Activated CD4-positive, alpha-beta T cell treated with anti-CD3 and anti-CD28 coated beads, Interleukin-2, amount 50 U/mL, for 24 hours (primary cell): ENCODE measurements at regions not wholly inside any gene's neighbourhood (a gene's known extent, or its start where the extent isn't known, plus 50 kb on each side); places are given as distances from the start of the nearest gene placed in this dataset.

ENCODE experiments used
- DNase-seq, 2 donors: peaks; one replicate each; pipeline ENCODE4 v3.0.0-alpha.2; 2020; ENCODE audit warnings: low read depth in 1 of 2, low spot score in 1 of 2

DNA sequence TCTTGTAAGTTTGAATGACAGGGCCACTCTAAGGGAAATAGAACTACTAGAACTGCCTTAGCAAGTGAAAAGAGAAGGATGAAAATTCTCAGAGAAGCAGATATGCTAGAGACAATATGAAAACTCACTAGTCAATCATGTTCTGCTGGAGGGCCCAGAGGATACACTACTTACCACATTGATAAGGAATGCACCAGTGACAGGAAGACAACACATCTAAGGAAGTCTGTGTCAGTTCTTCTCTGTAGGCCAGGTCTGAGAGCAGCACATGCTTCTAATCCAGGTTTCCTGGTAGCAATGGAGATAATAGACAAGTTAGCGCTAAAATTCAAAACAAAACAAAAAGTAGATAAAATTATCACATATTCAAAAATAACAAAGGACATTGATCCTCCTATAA lies 235.2 kb upstream of the AKR1E2 start:
- no peak for DNase-seq

DNA sequence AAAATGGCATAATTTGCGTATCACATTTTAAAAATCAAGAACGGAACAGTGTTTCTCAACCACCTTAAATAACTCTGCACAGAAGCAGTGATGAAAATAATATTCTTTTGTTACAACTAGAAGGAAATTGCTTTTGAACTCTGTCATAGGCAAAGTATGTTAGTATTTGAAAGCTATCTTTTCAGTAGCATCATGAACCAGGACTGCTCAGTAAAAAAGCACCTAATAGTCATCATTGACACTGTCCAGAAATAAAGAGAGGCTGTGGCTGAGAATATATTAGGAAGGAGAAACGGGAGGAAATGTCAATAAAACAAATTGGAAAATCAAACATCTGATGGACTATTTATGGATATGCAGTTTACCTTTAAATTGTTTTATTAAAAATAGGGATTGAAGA lies 237.2 kb upstream of the AKR1E2 start:
- no peak for DNase-seq

DNA sequence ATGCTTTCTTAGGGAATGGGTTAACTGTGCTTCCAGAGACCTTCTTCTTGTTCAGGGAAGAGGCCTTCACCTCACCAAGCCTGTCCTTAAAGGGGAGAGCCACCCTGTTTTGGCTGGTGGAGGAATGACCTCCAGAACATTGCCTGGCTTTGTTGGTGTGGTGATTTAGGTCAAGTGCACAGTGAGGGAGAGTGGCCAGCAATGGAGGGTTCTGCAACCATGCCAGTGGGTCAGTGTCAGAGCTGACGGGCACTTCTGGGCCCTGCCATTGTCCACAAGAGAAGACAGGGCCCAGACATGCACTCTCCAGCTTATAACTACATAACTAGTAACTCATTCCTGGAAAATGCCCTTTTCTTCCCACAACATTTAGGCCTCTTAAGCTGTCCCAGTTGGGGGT lies 238.5 kb upstream of the AKR1E2 start:
- DNase-seq: no peak

DNA sequence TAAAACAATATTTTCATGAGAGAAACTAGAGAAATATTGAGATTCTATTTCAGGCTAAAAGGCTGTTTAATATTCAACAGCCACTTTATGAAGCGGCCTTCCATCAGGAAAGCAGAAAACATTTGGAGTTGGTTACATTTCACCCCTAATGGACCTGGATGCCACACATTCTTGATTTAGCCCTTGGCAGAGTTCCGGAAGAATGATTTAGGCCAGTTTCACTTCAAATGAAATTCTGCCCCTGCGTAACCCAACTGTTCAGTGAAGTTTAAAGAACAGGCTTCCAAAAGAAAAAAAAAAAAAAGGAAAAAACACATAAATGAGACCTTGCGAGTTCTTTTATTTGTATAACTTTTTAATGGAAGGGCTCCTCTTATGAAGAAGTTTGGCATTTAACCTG lies 239.2 kb upstream of the AKR1E2 start:
- DNase-seq: no peak

DNA sequence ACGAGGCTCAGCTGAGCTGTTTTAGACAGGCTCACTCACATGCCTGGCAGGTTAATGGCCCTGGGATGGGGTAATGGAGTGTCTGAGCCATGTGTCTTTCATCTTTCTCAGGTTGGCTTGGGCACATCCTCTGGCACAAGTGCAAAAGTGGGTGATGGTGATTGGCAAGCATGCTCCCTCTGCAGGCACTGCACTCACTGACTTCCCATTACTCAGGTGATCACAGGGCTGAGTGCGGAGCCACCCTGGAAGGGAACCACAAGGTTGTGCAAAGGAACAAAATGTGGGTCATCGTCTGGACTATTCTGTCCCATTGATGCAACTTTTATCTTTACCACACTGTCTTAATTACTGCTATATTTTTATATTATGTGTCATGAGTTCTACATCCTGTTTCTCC lies 244.1 kb upstream of the AKR1E2 start:
- no peak for DNase-seq

DNA sequence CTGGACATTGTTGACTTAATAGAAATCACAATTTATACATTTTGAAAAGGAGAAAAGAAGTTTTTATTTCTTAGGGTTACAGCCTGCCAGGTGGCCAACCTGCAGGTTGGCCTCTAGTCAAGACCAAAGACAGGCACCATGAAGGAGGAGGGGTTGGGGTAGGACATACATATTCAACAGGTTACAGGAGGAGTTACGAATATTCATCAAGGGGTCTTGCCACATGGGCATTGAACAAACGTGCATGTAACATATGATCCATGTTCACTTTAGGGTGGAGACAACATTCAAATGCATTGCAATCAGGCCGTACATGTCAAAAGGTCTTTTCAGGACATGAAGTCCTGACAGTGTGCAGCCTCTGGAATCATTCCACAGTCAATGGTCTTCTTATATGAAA lies 246.2 kb upstream of the AKR1E2 start:
- DNase-seq: no peak

DNA sequence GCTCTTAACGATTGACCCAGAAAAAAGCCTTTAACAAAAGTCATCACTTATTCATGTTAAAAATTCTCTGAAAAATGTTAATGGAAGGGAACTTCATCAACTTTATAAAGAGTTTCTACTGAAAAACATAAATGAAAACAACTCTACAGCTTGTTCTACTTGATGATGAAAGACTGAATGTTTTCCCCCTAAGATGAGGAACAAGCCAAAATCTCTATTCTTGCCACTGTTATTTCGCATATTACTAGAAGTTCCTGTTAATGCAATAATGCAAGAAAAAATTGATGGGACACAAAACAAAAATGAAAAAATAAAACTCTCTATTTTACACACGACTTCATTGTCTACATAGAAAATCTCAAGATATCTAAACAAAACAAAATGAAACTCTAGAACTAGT lies 249.8 kb upstream of the AKR1E2 start:
- DNase-seq: no peak

DNA sequence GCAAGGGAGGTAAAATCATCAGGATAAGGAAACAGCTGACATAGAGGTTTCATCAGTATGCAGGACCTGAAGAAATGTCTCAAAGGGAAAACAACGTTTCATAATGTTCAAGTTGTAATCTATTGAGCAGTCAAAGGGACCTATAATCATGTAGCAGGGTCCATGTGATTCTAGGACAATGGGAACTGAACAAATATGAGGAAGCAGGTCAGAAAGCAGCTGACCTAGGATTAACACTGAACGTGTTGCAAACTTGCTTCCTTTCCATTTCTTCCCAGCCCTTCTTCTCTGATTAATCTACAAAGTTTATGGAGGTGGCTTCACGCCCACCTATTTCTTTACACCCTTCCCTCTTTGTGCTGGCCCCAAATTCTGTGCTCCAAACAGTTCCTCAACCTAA lies 256.9 kb upstream of the AKR1E2 start:
- DNase-seq: no peak

DNA sequence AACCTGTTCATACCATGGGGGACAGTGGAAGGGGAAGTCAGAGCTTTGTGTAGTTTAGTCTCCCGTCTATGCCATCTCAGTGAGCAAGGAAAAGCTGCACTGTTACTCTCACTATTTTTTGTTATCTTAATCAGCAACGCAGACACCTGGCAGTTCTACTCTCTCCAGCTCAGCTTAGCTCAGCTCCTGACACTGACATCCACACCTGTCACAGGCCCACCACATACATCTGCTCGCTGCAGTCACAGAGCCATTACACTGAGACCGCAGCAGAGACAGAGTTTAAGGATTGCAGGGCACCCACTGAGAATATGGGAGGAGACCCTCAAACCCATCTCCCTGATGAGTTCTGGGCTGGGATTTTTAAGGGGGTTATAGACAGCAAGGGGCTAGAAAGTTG lies 257.3 kb upstream of the AKR1E2 start:
- no peak for DNase-seq

DNA sequence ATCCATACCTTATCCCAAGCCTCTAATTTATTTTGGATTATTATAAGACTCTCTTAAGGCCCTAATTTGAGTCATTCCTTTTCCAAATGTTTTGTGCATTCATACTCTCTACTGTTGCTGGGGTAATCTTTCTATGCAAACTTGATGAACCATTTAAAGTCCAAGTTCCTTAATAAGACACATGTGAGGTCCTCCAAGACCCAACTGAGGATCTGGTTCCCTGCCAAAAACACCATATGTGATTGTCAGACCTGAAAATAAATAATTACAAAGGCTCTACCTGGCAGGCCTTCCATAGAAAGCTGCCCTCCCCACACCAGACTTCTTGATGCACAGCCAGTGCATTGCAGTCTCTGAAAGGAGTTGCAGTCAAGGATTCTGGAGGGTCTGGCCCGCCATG lies 257.9 kb upstream of the AKR1E2 start:
- DNase-seq: no peak

DNA sequence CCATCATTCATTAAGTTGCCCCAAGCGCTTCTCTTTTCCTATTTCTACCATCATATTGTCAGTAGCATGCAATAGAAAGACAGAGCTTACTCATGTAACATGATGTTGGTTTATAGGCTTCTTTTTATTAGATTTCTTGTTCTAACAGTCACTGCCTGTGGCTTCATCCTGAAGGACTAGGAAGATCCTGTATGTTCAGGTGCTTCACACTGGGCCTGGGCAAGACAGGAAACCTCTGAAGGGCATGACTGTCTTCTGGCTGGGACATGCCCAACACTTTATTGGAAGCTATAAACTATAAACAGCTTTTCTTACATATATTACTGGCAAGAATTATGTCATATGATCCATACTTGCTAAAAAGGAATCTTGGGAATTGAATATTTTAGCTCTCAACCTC lies 258.4 kb upstream of the AKR1E2 start:
- no peak for DNase-seq

DNA sequence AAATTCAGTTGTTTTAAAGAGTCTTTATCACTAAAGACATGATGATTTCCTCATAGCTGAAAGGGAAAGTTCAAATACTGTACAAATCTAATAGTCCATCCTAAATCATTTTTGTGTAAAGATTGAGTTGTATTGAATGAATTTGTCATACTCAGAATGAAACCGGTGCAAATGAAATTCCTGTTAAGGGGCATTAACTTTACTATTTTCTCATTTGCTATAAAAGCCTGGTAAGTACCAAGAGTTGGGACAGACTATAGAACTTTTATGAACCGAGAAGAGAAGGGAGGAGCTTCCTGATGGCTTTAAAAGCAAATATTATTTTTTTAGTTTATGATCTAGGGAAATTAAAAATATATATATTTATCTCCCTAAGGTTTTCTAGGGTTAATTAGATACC lies 260.0 kb upstream of the AKR1E2 start:
- no peak for DNase-seq

DNA sequence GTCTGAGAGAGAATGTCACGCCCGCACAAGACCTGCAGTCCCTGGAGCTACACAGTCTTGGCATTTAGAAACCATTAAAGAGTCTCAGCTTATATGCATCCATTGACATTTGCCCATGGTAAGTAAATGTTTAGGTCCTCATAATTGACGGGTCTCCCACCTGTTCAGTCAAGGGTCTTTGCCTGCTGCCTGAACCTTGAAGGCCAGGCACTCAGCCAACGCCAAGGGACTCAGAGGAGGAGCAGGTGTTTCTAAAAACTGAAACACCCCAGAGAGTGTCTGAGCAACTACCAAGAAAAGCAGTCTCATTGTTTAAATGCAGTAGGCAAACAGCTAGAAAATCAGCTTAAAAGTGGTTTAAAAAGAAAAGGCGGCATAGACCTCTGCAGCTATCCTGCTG lies 264.7 kb upstream of the AKR1E2 start:
- DNase-seq: no peak

DNA sequence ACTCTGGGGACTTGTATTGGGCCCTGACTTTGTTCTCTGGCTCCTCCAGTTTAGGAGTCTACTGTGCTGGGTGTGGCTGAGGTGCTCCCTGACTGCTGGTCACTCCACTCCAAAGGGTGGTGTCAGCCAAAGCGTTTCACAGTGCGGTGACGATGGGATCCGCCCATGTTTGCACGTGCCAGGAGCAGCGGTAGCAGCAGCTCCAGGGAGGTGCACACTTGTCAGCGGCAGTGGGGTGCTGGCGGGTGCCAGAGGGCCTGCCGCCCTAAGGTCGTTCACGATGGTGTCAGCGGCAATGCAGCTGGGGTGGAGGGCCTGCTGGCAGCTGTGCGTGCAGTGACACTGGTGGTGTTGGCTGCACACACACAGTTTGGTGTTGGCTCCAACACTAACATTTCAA lies 268.5 kb upstream of the AKR1E2 start:
- no peak for DNase-seq

DNA sequence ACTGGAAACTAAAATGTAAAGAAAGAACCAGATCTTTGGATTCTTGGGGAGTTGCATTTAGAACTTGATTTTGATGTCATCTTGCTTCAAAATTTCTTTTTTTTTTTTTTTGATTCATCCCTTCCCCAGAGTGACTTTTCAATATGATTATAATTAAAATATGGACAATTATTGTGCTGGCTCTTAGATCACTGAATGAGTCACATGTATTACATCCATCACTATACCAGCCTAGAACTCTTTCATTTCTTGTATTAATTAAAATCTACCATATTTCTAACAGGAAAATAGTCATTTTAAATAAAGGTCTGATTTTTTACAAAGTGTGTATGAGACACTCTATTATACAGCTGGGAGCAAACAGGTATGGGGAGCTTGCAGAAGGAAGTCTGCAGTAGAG lies 269.5 kb upstream of the AKR1E2 start:
- no peak for DNase-seq

DNA sequence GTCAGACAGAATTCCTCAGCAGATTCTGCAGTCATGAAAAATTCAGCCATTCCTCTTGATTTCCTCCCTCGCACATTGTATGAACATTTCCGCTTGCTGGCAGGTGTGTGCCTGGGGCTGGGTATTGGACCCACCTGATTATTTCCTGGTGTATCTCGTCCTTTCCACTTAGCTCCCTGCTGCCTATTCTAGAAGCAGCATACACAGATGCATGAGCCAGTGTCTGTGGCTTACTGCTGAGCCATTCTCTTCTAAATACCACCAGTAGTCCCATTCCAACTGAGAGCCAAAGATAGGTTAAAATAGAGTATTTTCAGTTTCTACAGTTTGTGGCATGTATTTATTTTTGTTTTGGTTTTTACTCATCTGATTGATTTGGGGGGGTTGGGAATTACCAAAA lies 270.1 kb upstream of the AKR1E2 start:
- no peak for DNase-seq

DNA sequence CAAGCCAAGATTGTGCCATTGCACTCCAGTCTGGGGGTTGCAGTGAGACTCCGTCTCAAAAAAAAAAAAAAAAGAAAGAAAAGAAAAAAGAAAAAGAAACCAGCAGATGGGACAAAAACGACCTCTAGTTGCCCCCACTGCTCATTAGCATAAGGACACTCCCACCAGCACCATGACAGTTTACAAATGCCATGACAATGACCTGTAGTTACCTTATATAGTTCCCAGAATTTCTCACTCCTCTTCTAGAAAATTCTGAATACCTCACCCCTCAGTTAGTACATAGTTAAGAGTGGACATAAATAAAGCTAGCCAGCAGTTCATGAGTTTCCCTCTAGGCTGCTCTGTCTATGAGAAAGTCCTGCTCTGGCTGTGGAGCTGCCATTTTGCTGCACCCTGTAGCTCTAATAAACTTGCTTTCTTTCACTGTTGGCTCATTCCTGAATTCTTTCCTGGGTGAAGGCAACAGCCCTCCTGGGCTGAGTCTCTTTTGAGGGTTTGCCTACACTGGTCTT lies 276.8 kb upstream of the AKR1E2 start:
- DNase-seq: no peak

DNA sequence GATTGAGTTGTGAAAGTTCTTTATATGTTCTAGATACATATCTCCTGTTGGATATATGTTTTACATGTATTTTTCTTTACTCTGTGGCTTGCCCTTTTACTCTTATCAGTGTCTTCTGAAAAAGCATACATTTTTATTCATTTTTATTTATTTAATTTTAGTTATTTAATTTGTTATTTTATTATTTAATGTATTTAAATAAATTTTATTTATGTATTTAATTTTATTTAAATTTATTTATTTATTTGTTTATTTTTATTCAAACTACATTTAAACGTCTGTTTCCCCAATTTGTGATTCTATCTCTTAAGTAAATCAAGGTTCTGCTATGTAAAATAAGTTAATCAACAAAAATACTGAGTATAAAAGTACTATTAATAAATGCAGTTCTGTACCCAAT lies 279.1 kb upstream of the AKR1E2 start:
- no peak for DNase-seq

DNA sequence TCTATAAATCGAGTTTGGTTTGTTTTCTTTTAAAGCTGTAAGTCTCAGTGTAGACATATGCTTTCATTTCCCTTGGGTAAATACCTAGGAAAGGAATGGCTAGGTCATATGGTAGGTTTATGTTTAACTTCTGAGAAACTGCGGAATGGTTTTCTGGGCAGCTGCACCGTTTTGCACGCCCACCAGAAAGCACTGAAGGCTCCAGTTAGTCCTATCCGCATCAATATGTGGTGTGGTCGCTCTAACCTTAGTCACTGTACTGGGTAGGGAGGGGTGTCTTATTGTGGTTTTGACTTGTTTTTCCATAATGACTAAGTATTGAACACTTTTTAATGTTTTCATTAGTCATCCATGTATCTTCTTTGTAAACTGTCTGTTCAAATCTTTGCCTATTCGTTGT lies 279.5 kb upstream of the AKR1E2 start:
- peak in 1 of 2 donors; percentile 33 for DNase-seq

DNA sequence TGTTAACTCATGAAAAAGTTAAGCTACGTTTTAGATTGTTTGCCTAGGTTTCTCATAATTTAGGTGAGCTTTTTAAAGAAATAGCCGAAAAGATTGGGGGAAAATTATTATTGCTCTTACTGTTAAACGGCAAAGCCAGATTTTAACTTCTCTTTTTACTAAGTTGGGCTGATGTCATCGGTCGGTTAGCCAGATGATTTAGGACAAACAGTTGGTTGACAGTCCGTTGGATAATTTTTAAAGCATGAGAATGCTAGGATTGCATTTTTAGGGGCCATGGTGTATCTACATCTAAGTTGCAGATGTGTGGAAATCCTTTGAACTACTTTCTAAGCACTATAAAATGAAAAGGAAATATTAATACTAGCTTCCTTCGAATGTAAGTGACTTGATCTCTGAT lies 280.9 kb upstream of the AKR1E2 start:
- no peak for DNase-seq

DNA sequence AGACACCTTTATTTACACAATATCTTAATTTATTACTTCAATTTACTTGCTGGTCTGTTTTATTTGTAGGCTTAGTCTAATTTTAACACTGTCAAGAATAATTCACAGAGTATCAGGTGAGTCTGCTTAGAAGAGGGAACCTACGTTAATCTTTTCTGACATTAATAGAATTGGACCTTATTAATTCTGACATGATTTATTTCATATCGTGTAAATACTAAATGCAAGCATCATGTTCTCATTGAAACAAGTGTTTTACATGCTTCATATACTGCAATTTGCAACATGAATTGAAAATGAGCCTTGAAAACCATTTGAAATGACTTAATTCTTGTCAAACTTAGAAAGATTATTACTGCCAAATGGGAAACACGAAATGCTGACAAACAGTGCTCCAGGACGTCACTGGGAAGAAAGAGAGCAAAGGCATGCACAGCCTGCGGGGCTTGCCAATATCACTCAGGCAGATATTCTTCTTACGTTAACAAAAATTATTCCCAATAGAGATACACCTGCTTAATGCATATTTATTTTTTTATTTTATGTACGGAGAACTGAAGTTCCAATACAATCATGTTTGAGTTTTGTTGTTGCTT lies 282.0 kb upstream of the AKR1E2 start:
- DNase-seq: no peak

DNA sequence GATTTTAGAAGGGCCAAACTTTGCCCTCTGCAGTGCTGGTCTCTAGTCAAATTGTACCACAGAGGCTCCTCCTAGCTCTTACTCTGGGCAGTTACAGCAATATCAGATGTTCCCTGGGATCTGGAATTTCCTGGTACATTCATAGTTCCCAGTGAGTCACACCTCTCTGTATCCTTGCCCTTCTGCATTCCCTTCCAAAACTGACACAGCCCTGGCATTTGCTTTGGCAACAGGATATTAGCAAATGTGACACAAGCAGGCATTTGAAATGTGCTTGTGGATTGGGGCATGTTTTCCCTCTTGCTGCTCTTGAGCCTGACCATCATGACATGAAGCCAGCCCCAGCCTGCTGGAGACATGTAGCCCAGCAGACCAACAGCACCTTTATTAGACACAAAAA lies 284.7 kb upstream of the AKR1E2 start:
- no peak for DNase-seq

DNA sequence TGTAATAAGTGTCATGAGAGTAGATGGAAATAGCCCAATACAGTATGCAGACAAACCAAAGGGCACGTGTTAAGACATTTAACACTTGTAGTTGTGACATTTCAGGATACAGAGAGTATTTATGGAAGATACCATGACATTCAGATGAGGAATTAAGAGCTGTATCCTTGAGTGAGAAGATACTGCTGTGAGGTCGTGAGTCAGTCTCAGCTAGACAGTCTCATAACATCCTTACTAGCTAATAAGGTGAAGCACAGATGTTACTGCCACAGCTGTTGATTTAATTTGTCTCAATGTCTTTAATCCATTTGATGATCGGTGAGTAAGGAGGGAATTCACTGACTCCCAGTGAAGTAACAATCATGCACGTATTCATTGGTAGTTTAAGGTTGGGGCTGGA lies 288.0 kb upstream of the AKR1E2 start:
- DNase-seq: no peak

DNA sequence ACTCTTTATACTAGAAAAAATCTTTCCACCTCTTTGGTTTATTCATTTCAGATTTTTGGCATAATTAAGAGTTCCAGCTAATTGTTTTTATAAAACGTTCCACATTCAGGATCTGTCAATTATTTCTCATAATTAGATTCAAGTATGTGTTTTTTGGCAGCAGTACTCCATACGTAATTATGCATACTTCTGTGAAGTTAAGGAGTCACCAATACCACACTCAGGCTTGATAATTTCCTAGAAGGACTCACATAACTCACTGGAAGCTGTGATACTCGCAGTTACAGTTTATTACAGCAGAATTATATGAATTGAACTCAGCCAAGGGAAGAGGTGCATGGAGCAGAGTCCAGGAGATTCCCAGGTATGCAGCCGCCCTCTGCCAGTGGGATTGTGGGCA lies 290.5 kb upstream of the AKR1E2 start:
- no peak for DNase-seq
